HG03342 (cell line): ENCODE measurements at regions not wholly inside any gene's neighbourhood (a gene's known extent, or its start where the extent isn't known, plus 50 kb on each side); places are given as distances from the start of the nearest gene placed in this dataset.
"Not testable (repeated sequence)": the region's sequence is repeated elsewhere in the genome, so short reads cannot be mapped to it uniquely, and the experiment has no call there.

Experiments
- ATAC-seq: cut with Tn5 transposase; IDR thresholded peaks from one replicate; pipeline ENCODE4 v1.9.1; 2021; ENCODE audit warnings: mild to moderate bottlenecking, moderate library complexity; ENCODE audit not compliant: unreplicated experiment

GRCh38 chr3:14252321-14253021 is 73.9 kb downstream of the LSM3 start:
- ATAC-seq = no peak

DNA sequence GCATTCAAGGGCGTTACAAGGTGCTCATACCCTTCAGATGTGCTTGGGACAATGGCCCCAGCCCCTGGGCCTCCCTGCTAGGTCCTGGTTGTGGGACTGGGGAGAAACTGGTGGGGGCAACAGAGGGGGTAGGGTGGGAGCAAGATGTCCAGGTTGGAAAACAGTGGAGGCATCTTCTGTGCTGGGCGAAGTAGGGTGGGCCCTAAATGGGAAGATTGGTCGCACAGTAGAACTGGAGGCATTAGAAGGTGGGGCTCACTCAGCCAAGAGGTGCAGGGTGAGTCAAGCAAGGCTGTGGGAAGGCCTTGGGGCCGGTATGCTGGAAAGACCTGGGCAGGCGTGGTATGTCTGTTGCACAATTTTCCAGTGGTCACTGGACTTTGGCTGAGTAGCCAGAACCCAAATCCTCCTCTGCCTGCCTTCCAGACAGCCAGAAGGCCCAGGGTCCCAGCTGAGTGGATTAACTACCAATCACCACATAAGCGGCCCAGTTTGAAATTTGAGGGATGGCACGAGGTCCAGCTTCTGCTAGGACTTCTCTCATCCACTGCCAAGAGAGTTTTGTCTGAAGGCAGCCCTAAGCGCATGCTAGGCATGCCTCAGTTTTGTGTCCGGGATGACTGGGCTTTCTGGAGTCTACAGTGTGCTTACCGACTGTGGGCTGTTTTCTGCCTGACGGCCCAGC is 74.5 kb downstream of the LSM3 start:
- ATAC-seq = no peak

- ATAC-seq = no peak
These were observed 75.2 kb downstream of the LSM3 start for GRCh38 chr3:14253707-14254382.

- ATAC-seq = no peak
These were observed 76.4 kb downstream of the LSM3 start for GRCh38 chr3:14254812-14255702.

- no peak for ATAC-seq
These were observed 77.4 kb downstream of the LSM3 start for GRCh38 chr3:14256046-14256445.

DNA sequence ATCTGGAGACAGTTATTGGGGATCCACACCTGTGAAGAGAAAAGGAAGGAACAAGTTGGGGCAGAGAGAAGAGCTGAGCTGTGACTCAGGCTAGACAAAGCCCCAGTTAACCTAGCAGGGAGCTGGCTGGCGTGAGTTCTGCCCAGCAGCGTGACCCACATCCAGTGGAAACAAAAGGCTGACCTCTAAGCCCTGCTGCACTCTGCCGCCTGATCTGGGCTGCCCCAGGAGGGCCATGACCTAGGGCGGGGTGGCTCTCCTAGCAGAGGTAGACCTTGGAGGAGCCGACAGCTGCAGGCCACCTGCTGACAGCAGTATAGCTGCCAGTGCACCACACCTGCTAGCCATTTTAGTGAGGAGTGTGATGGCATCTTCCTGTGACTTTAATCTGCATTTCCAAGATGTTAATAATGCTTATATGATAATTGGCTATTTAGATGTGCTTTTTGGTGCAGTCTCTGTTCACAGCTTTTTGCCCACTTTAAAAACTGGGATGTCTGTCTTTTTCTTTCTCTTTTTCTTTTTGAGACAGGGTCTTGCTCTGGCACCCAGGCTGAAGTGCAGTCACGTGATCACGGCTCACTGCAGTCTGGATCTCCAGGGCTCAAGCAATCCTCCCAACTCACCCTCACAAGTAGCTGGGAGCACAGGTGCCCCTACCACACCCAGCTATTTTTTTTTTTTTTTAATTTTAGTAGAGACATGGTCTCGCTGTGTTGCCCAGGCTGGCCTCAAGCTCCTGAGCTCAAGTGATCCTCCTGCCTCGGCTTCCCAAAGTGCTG is 78.1 kb downstream of the LSM3 start:
- no peak for ATAC-seq

GRCh38 chr3:14258906-14259904 is 80.6 kb downstream of the LSM3 start:
- ATAC-seq = no peak

DNA sequence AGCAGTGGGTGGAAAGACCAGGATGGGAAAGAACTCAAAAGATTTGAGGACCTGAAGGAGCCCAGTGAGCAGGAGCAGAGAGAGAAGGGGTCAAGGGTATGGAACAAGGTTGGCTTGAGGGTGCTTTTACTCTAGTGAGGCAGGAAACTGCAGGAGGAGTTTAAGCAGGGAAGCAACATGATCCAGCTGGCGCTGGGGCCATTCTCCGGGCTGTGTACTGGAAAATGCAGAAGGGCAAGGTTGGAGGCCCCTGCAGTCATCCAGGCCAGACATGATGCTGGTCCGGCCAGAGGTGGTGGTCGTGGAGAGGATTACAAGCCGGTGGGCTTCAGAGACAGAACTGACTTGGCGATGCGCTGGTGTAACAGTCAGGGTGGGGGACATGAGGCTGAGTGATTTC is 81.8 kb downstream of the LSM3 start:
- ATAC-seq = no peak

DNA sequence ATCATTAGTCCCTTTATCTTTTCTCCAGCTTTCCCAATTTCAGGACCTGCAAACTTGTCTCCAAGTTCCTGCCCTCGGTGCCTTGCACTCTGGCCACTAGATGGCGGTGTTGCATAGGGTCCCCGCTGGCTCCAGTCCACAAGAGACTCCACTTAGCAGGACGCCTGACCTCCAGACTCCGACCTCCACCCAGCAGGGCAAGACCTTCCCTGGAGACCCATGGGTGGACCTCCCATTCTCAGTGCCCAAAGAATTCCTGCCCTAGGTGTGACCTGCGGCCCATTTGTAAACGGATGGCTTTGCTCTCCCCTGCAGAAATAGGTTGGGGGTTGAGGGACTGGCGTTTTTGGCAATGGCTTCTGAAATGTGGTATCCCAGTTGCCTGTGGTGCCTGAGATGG is 82.6 kb downstream of the LSM3 start:
- ATAC-seq = no peak

DNA sequence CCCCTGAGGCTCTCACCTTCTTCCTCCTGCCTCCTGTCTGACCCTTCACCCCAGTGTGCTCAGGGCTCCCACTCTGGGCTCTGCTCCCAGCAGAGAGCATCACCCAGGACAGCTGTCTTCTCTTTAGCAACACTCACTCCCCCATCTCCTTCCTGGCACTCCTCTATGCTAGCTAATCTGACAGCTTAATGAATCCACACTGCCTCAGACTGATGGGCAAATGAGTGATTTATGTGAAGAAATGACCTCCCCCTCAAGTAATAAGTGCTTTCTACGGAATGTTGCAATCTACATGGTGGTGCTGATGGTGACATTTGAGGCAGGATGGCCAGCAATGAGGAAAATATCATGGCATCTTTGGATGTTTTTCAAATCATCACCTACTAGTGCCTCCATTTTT is 83.6 kb downstream of the LSM3 start:
- ATAC-seq = no peak

DNA sequence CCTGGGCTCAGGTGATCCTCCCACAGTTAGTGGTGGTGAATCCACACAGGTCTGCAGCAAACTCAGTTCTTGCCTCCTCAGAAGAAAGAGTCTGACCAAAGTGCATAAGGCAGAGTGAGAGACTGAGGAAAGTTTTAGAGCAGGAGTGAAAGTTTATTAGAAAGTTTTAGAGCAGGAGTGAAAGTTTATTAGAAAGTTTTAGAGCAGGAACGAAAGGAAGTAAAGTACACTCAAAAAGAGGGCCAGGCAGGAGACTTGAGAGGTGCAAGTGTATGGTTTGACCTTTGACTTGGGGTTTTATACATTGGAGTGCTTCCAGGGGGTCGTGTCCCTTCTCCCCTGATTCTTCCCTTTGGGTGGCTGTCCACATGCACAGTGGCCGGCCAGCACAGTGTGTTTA is 84.2 kb downstream of the LSM3 start:
- no peak for ATAC-seq

DNA sequence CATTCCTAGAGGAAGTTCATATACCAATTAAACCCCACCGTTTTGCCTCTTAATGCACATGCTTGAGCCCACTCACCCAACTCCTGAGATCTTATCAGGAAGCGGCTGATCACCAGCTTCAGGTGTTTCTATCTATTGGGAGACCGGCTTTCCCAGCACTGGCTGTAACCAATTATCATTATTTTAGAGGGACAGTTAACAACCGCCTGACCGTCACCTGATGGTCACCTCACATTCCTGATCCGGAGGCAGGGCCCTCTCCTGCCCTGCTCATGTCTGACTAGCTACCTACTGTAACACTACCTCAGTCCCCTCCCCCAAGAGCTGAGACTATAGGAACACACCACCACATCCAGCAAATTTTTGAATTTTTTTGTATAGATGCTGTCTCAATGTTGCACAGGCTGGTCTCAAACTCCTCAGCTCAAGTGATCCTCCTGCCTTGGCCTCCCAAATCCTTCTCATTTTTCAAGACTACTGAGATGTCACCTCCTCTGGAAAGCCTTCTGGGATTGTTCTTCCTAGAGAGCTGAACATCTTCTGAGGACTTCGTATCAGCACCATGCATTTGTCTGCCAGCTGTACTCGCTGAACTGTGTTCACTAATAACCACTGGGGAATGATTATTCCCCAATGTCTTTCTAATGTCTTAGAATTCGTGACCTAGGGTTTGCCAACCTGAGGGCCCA is 84.8 kb downstream of the LSM3 start:
- ATAC-seq = no peak

- ATAC-seq = no peak
These were observed 86.8 kb downstream of the LSM3 start for GRCh38 chr3:14265246-14265962.

DNA sequence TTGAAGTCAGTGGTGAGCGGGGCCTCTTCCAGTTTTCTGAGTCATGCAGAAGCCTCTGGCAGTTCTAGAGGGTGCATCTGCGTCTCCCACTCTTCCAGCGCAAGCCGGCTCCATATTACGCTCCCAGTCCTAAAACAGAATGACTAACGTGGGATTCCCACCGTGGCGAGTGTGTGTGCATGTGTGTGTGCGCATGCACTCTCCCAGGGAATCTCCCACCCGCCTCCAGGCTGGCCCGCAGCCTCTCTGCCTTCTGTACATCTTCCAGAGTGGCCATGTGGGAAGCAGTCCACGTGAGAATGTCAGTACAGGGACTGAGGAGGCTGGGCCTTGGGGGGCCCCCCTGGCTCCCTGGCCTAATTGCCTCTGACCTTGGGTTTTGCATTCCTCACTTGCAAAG is 87.7 kb downstream of the LSM3 start:
- ATAC-seq = no peak

- no peak for ATAC-seq
These were observed 89.4 kb downstream of the LSM3 start for GRCh38 chr3:14267976-14268375.

DNA sequence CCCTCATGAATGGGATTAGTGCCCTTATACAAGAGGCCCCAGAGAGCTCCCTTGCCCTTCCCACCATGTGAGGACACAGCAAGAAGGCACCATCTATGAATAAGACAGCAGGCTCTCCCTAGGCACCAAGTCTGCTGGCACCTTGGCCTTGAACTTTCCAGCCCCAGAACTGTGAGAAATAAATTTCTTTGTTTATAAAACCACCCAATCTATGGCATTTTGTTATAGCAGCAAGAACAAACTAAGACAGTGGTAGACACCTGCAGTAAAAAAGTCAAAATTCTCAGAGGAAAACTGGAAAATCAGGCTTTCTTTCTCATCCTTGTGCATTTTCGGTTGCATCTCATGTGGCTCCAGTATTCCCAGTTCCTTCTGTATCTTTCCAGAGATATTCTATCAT is 90.3 kb downstream of the LSM3 start:
- no peak for ATAC-seq

- not testable (repeated sequence) for ATAC-seq
These were observed 93.7 kb downstream of the LSM3 start for GRCh38 chr3:14272041-14272958.
